HG02884 (cell line): ENCODE measurements at regions not wholly inside any gene's neighbourhood (a gene's known extent, or its start where the extent isn't known, plus 50 kb on each side); places are given as distances from the start of the nearest gene placed in this dataset.
"Not testable (repeated sequence)": the region's sequence is repeated elsewhere in the genome, so short reads cannot be mapped to it uniquely, and the experiment has no call there.

Experiments used
- ATAC-seq: cut with Tn5 transposase; IDR thresholded peaks from one replicate; pipeline ENCODE4 v1.9.1; 2021; ENCODE audit warnings: mild to moderate bottlenecking, moderate library complexity; ENCODE audit not compliant: unreplicated experiment

DNA sequence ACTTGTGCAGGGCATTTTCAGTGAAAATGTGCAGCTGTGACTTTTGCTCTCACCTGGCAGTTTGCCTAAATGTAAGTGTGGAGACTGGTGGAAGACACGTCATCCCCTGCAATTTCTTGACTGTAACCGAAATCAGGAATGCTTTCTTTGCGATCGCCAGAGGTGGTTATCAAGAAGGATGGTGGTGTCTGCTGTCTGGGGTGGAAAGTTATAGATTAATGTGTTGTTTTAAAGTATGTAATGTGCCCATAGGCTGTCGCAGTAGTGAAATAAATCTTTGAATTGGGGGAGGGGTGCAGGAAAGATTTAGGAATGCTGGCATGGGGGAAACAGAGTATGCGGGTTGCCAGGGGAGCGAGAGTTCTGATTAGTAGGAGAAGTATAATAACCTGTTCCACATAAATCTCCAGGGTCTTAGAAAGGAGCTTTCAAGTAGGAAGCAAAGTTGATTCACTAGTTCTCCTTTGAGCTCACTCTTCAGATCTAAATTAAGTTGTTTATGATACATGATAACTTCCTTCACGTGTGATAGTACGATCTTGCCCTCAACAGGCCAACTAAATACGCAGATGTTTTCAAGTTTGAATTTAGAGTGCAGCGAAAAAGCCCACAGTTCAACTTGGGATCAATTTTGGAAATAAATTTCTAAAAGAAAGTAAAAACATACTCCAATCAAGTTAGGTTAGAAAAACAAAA is 1520.0 kb upstream of the SLC10A2 start:
- no peak for ATAC-seq

DNA sequence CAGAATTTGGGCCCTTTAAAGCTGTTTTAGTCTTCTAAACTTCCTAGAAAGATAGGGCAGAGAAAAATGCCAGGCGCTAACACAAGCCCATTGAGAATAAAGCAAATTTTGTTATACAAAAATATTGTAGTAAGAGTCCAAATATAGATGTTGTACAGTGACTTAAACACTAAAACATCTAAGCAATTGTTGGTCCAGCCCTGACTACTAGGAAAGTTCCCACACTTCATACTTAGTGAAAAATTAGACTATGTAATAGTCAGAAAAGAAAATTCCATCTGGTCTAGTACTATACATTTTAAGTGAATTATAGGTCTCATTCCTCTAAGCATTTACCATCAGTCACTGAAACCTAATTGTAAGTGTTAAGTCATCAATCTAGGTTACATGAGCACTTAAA is 1518.3 kb upstream of the SLC10A2 start:
- no peak for ATAC-seq

DNA sequence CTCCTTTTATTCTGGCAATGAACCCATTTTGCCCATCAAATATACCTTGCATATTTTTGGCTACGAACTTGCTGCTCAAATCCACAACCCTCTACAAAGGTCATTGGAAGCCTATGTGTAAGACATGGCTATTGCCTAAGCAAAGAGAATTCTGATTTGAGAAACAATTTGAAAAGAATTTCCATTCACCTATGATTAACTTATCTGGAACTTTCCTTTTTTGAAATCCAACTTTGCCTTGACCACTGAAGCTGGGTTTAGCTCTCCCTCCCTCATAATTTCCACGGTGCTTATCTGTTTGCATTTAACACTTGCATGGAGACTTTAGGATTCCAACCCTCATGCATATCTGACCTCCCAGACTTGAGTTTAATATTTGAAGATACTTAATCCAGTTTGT is 1514.7 kb upstream of the SLC10A2 start:
- ATAC-seq = no peak

DNA sequence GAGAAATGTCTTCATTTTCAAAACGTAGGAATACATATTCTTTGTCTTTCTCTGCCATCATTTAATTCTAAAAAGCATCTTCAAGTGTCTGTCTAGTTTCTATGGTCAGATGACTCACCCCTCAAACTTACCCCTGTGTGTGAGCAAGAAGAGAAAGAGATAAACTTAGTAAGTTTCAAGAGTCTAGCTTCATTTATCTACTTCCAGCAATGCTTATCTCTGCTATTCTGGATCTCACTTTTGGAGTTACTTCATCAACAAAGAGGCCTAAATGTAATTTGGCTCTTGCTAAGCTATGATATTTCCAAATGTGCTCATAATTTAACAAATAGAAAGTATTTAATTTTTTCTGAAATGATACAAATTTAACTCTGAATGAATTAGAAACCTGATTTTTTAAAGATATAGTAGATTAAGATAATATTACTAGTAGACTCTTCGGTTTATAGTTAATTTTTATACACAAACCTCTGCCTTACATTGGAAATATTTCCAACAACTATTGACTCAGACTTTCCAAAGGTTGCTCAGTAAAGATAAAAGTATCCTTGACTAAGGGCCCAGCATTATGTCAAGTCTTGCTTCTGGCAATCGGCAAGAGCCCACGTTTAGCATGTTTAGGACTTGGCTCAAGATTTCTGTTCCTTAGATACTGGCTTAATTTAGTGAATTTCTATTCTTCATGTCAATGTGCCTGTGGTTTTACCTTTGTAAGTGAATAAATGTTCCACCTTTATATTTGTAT is 1511.0 kb upstream of the SLC10A2 start:
- ATAC-seq = no peak

DNA sequence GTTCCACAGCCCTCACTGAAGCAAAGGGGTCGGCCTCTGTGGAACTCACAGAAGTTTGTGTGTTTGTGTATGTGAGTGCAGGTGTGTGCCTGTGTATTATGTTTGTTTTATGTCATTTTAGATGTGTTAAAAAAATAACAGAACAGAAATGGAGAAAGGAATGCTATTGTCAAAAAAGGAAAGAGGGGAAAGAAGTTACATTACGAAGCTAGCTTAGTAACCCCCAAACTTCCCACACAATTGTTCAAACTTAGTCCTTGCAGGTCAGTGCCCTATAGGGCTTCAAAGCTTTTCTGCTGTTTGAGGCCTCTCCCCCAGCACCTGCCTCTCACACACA is 1505.6 kb upstream of the SLC10A2 start:
- no peak for ATAC-seq

DNA sequence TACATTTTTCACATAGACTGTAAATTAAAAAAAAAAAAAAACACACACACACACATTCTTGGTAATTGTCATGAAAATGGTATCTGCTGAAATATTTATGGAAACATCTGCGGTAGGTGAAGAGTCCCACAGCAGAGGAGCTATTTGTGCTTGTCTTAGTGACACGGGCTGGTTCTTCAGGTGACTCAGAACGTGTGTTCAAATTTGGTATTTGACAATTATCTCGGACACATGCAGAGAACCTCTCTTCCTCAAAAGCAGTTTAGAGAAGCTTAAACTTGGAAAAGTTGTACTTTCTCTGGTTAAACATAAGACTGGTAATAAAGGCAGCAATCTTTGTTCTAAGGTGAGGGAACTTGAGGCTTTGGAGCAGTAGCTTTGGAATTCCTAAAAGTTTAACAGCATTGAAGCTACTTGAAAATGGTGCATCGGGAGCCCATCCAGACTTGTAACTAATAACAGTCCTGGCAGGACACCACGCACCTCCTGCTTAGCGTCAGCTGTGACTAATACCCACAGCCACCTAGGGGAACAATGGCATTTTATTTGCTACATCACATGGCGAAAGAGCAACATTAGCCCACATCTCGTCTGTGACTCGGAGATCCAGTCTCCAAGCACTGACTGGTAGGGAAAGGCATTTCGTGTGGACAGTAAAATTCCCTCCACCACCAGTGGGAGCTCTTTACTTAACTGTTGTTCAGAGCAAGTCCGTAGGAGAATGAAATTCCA is 1505.1 kb upstream of the SLC10A2 start:
- ATAC-seq = no peak

DNA sequence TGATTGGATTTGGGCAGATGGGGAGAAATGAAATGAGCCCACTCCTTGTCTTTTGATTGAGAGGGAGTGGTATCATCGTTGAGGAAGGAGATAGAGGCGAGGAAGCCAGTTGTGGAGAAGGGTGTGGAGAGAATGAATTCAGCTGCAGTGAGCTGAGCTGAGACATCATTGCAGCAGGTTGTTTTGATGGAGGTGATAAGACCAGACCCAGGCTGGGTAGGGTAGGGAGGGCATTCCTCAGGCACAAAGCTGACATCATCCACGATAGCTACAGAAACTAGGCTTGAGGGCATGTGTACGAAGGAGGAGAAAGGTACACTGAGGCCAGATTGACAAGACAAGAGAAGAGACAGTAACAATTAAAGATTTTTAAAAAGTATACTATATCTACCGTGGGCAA is 1500.9 kb upstream of the SLC10A2 start:
- ATAC-seq = no peak

DNA sequence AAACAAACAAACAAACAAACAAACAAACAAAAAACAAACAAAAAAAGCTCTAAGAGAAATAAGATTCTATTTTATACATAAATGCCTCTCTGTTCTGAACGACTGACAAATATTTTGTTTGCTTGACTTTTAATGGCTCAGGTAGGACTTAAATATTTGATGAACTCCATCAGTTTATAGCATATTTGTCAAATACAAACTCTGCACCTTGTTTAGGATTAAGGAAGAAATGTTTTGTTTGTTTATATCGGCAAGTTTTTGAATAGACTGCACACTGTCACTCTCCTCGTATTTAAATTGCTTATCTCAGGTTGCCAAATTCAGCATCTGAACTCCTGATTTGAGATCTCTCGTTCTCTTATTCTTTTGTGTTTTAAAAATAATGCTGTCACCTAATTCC is 1499.7 kb upstream of the SLC10A2 start:
- no peak for ATAC-seq

DNA sequence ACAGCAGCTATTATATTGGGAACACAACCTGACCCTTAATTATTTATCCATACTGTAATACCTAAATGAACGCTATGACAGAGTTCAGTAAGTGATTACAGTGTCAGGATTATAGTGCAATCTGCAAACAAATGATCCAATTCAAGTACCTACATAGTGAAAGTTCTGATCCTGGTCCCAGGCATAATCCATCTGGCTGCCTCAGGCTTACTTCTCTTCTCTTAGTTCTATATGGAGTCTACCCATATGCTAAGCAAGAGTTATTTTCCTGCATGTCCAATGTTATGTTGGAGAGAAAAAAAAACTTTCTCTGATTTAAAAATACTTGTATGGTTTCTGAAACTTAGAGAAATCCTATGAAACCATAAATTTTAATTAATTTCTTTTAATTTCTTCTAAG is 1487.7 kb upstream of the SLC10A2 start:
- ATAC-seq = no peak

DNA sequence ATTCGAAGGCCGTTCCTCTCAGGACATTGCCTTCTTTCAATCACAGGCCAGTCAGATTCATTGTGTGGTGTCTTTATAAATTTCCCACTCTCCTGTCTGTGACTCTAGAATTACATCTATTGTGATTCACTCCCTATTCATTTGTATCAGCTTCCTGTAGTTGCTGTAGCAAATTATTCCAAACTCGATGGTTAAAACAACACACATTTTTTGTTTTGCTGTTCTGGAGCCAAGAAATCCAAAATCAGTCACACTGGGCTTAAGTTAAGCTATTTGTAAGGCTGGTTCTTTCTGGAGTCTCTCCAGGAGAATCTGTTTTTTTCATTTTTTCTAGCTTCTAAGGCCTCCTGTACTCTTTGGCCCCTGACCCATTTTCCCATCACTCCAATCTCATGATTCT is 1487.0 kb upstream of the SLC10A2 start:
- no peak for ATAC-seq

DNA sequence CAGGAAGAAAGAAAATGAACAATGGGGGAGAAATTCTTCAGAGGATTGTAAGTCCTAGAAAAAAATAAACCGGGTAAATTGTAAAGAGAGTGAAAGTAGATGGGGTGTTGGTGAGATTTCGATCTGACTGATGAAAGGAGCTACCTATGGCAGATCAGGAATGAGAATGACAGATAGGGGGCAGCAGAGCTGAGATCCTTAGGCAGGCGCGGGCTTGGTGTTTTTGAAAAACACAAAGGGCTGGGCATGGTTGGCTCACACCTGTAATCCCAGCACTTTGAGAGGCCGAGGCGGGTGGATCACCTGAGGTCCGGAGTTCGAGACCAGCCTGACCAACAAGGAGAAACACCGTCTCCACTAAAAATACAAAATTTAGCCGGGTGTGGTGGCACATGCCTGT is 1468.6 kb upstream of the SLC10A2 start:
- no peak for ATAC-seq

DNA sequence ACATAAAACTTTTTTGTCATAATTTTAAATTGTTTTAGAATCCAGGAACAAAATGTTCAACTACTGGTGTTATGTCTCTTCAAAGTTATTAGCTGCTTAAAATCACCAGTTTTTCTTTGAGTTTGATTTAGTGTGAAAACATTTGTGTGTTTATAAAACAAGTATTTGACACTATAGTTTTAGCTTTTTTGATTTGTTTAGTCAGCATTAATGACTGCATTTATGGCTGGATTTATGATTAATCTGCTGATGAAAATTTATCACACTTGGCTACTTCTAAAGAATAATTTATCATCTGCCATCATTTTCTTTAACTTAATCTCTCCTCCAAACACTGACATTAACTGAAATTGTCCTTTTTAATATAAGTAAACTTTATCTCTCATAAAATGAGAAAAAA is 1465.9 kb upstream of the SLC10A2 start:
- ATAC-seq = no peak

DNA sequence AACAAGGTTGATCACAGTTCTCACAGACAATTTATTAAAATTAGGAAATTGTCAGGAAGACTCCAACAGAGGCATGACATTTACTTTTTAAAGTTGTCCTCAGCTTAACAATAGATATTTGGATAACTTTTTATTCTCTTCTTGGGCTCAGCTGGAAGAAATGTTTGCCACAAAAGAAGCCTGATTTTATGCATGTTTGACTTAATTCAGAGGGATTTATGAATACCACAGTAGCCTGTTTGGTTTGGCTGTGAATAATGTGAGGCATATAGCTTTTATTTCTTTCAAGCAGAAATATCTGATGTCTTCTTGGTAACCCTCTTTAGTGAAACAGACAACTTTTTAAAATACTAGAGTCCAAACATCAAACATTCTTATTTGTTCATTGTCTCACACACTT is 1464.5 kb upstream of the SLC10A2 start:
- ATAC-seq = no peak

DNA sequence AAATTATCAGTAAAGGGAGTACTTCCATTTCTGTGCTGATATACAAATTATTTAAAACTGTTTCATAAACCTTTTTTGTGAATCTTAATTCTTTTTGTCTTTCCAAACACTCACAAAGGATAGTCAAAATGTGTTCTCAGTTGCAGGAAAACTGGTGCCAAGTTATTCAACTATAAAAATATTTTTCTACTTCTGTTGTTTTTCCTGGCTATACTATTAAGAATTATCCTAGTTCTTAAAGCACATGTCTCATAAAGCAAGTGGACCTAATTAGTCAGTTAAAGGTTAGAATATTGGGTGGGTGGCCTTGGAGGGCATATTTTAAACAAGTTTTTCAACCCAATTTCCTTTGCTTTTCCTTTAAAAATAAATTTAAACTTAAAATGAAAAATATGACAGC is 1460.3 kb upstream of the SLC10A2 start:
- ATAC-seq = no peak

DNA sequence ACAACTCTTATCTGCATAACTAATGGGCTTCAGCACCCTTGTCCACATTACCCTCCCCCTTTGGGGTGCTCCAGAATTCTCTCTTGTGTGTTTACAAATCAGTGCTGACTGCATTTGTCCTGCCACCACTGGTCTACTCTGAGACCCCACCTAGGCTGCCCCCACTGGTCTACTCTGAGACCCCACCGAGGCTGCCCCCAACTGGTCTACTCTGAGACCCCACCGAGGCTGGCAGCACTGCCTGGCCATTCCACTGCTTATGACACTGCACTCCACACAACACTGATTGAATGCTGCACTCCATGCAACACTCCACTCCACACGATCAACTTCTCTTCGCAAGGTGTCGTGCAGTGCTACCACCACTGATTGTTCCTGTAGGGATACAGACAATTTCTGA is 1459.2 kb upstream of the SLC10A2 start:
- ATAC-seq = no peak

DNA sequence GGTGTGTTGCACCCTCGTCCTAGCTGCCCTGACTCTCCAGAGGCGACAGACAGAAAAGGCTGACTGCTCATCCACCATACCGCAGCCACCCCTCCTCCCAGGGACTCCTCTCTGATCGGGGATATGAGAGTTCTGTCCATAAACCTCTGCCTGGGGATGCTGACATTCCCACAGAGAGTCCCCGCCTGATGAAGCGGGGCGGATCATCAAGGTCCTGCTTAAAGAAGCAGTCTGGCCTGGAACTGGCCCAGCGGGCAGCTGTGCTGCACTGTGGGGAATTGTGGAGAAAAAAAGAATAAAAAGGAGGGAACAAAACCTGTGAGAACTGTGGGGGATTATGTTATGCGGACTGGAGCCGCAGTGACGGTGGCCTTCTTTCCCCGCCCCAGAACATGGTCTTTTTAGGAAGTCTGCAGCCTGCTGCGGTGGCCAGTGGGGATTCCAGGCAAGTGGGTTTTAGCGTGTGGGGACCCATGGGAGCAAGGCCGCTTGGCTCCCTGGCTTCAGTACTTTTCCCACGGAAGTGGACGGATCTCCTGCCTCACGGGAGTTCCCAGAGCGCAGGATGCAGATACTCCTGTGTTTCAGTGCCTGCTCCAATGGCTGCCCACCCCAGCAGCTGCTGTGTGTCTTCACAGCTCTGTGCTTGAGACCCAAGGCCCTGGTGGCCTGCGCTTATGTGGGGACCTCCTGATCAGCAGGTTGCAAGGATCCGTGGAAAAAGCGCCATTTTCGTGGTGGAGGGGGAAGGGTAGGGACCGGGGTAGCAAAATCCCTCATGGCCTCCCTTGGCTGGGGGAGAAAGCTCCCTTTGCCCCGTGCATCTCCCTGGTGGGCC is 1456.2 kb upstream of the SLC10A2 start:
- ATAC-seq = no peak

DNA sequence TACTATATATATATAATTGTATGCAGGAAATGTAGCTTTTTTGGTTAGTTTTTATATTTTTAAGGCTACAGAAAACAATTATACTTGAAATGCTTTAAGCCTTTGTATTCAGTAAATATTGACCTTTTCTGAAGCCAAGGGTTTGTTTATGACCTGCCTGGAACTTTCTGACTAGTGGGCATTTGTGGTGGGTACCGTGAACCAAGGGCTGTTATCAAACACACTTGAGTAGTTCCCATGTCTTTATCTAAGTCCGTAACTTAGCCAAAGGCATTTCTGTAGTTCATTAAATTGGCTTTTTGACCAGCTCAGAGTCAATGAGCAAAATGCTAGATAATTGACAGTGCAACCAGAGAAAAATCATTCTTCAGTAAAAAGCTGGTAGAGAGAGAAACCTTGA is 1444.2 kb upstream of the SLC10A2 start:
- ATAC-seq = no peak

DNA sequence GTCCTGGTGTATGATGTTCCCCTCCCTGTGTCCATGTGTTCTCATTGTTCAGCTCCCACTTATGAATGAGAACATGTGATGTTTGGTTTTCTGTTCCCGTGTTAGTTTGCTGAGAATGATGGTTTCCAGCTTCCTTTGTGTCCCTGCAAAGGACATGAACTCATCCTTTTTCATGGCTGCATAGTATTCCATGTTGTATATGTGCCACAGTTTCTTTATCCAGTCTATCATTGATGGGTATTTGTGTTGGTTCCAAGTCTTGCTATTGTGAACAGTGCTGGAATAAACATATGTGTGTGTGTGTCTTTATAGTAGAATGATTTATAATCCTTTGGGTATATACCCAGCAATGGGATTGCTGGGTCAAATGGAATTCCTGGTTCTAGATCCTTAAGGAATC is 1427.3 kb upstream of the SLC10A2 start:
- not testable (repeated sequence) for ATAC-seq

DNA sequence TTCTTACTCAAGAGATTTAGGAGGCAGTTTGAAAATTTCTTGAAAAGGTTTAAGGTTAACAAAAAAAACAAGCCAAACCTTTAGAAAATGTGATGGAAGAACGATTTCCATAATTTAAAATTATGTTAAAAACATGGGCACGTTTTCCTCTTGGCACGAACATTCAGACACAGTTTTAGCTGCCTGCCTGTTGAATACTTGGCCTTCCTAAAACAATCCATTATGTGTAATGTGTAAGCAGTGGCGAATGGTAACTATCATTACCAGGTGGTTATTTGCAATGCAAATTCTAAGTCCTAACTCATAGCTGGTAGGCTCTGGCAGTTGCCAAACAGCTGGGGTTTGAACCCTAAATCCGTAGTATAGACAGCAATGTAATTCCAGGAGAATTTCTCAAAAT is 1425.7 kb upstream of the SLC10A2 start:
- no peak for ATAC-seq

DNA sequence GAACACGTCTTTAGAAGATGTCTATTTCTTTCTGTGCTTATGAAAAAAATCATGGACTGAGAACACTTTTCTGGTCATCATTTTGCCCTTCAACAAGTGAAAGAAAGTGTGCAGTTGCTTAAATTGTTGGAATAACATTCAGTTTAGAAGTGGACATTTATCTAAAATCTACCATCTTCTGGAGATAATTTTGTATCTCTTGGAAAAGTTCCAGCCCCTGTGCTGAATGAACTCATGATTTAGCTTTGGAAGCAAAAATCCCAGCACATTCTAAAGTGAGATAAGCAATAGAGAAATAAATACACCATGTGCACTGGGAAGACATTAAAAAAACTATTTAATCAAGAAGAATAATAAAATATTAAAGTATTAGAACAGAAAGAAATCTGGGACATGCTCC is 1420.8 kb upstream of the SLC10A2 start:
- no peak for ATAC-seq

DNA sequence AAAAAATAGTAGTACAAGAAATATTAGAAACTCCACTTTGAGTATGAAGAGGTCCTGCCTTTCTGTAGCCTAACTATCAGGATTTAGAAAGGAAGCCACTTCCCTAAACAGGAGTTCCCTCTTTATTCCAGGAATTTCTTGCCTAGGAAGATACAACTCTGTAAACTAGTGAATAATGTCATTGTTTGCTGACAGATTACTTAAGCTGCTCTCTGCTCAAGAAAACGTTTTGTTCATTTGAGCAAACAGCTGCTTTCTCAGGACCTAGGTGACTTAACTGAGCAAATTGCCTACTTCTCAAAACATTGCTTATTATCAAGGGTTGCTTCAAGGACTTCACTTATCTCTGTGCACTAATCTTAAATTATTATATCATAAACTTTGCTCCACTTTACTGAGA is 1419.4 kb upstream of the SLC10A2 start:
- ATAC-seq = no peak
